ENCODE measurements at regions not wholly inside any gene's neighbourhood (a gene's known extent, or its start where the extent isn't known, plus 50 kb on each side); places are given as distances from the start of the nearest gene placed in this dataset.

DNA sequence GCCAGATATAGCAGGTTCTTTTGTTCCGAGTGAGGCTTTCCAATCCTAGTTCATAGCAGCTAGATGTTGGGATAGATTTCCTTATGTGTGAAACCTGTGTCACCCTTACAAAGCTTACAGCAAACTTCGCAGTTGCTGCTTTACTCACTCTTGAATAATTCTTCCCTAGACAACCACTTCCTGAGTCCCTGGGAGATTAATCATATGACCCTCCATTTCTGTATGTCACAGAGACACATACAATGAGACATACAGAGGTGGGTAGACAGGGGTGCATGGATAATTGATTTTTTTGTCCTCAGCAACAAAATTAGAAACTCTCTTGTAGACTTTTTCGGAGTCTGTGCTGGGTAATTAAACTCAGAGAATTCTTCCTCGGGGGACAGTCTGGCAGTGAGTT, 163.2 kb downstream of the NSUN3 start:
- no peaks in the 10 kb centered on the region for H3K27me3 ChIP-seq (replicated peaks; ENCODE audit: control insufficient read depth, insufficient read depth, low read length)
- no peak overlapping the region for H3K27ac Mint-ChIP-seq (ENCODE audit: unreplicated experiment)
- H3K9me3 Mint-ChIP-seq (ENCODE audit: unreplicated experiment): no peaks in the 10 kb centered on the region
- TF ChIP-seq, protein P1, sequence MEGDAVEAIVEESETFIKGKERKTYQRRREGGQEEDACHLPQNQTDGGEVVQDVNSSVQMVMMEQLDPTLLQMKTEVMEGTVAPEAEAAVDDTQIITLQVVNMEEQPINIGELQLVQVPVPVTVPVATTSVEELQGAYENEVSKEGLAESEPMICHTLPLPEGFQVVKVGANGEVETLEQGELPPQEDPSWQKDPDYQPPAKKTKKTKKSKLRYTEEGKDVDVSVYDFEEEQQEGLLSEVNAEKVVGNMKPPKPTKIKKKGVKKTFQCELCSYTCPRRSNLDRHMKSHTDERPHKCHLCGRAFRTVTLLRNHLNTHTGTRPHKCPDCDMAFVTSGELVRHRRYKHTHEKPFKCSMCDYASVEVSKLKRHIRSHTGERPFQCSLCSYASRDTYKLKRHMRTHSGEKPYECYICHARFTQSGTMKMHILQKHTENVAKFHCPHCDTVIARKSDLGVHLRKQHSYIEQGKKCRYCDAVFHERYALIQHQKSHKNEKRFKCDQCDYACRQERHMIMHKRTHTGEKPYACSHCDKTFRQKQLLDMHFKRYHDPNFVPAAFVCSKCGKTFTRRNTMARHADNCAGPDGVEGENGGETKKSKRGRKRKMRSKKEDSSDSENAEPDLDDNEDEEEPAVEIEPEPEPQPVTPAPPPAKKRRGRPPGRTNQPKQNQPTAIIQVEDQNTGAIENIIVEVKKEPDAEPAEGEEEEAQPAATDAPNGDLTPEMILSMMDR (IDR thresholded peaks at IDR 0.05; ENCODE audit: insufficient read depth in 1 of 2, low read depth in 1 of 2, low read length in 1 of 2, severe bottlenecking in 1 of 2, unreplicated experiment in 1 of 2): no peak
- no TSS peak for BruUV-seq (replicated peaks)
- H3K27me3 Mint-ChIP-seq (ENCODE audit: insufficient read depth, unreplicated experiment): no peaks in the 10 kb centered on the region
- H3K36me3 Mint-ChIP-seq (ENCODE audit: insufficient read depth, unreplicated experiment): no peaks in the 10 kb centered on the region
- H3K4me3 Mint-ChIP-seq (ENCODE audit: unreplicated experiment): no peak overlapping the region
- intact Hi-C loops (cut with micrococcal nuclease; ENCODE audit: unreplicated experiment): no loop called here
- ChIA-PET CTCF (interaction anchor here (0.6 kb wide), 1 partner anchor 23 kb away, joined by 3 read pairs; no protein-coding TSS in a partner anchor), POLR2A (no interaction called here)
- no peaks in the 10 kb centered on the region for H3K9me3 ChIP-seq
- H3K4me3 ChIP-seq (ENCODE audit: low read depth, low read length): no peak overlapping the region
- H3K36me3 ChIP-seq (ENCODE audit: control insufficient read depth, insufficient read depth, low read length): no peaks in the 10 kb centered on the region
- H3K4me1 ChIP-seq: no peaks in the 10 kb centered on the region
- H3K4me1 Mint-ChIP-seq (ENCODE audit: low read depth, unreplicated experiment): no peaks in the 10 kb centered on the region
- no peak for DNase-seq

DNA sequence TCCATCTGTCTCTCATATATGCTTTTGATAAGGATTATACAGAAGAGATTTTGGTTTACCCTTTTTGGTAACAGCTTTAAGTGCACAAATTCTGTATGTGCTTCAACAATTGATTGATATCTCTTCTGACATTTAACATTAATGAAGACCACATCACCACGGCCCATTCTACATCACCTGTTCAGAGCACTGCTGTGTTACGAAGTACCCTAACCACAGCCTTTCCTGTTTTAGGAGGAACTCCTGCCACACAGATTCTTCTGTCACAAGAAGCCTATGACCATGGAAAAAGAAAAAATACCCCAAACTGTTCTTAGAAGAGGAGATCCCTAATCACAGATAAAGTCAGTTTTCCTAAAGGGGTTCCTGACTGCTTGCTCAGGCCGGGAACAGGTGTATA, 170.1 kb downstream of the NSUN3 start:
- H3K27me3 ChIP-seq (replicated peaks; ENCODE audit: control insufficient read depth, insufficient read depth, low read length): no peaks in the 10 kb centered on the region
- no peaks in the 10 kb centered on the region for H3K36me3 ChIP-seq (ENCODE audit: control insufficient read depth, insufficient read depth, low read length)
- intact Hi-C loops (cut with micrococcal nuclease; ENCODE audit: unreplicated experiment): loop anchor here (5.0 kb wide), 2 partner anchors 116 to 484 kb away; no protein-coding TSS in a partner anchor
- H3K27me3 Mint-ChIP-seq (ENCODE audit: insufficient read depth, unreplicated experiment): no peaks in the 10 kb centered on the region
- no peak overlapping the region for H3K4me3 ChIP-seq (ENCODE audit: low read depth, low read length)
- CTCF ChIA-PET: no interaction called here
- TF ChIP-seq, protein P1 (IDR thresholded peaks at IDR 0.05; ENCODE audit: insufficient read depth in 1 of 2, low read depth in 1 of 2, low read length in 1 of 2, severe bottlenecking in 1 of 2, unreplicated experiment in 1 of 2): no peak
- H3K36me3 Mint-ChIP-seq (ENCODE audit: insufficient read depth, unreplicated experiment): no peaks in the 10 kb centered on the region
- no peaks in the 10 kb centered on the region for H3K9me3 ChIP-seq
- no peak overlapping the region for H3K4me3 Mint-ChIP-seq (ENCODE audit: unreplicated experiment)
- BruUV-seq (replicated peaks): no TSS peak
- no peaks in the 10 kb centered on the region for H3K4me1 Mint-ChIP-seq (ENCODE audit: low read depth, unreplicated experiment)
- no peaks in the 10 kb centered on the region for H3K4me1 ChIP-seq
- H3K9me3 Mint-ChIP-seq (ENCODE audit: unreplicated experiment): no peaks in the 10 kb centered on the region
- H3K27ac Mint-ChIP-seq (ENCODE audit: unreplicated experiment): no peak overlapping the region
- POLR2A ChIA-PET: no interaction called here
- no peak for DNase-seq

DNA sequence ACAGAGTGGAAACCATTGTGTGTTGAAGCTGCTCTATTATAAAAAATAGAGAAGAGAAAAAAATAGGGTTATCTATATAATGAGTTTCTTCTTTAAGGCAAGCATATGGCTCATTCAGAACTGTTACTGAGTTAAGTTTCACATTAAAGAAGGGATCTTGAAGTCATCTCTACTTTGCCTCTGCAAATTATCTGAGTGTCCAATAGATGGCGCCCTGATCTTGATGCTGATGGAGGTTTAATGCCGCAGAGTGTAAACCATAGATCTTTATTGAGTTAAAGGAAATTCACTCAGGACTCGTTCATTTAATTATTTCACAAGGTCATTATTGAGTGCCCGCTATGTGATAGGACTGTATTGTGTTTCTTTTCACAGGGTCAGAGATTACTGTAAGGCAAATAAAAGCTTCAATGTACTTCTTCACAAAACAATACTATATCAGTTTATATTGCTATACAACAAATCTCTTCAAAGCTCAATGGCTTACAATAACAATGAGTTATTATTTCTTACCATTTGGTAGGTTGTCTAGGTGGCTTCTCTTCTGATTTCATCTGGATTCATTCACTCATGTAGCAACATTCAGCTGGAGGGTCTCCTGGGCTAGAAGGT, 171.4 kb downstream of the NSUN3 start:
- TF ChIP-seq, protein P1 (IDR thresholded peaks at IDR 0.05; ENCODE audit: insufficient read depth in 1 of 2, low read depth in 1 of 2, low read length in 1 of 2, severe bottlenecking in 1 of 2, unreplicated experiment in 1 of 2): peak; percentile 70 to 75
- no peaks in the 10 kb centered on the region for H3K36me3 Mint-ChIP-seq (ENCODE audit: insufficient read depth, unreplicated experiment)
- H3K4me1 Mint-ChIP-seq (ENCODE audit: low read depth, unreplicated experiment): no peaks in the 10 kb centered on the region
- BruUV-seq (replicated peaks): no TSS peak
- no peak overlapping the region for H3K4me3 Mint-ChIP-seq (ENCODE audit: unreplicated experiment)
- POLR2A ChIA-PET: no interaction called here
- Histone ChIP-seq H3K9me3 (no peaks in the 10 kb centered on the region), H3K36me3 (ENCODE audit: control insufficient read depth, insufficient read depth, low read length) (no peaks in the 10 kb centered on the region), H3K27me3 (replicated peaks; ENCODE audit: control insufficient read depth, insufficient read depth, low read length) (no peaks in the 10 kb centered on the region), H3K4me1 (no peaks in the 10 kb centered on the region), H3K4me3 (ENCODE audit: low read depth, low read length) (no peak overlapping the region)
- H3K27me3 Mint-ChIP-seq (ENCODE audit: insufficient read depth, unreplicated experiment): no peaks in the 10 kb centered on the region
- DNase-seq: peak in 1 of 2 experiments; percentile 51
- no peaks in the 10 kb centered on the region for H3K9me3 Mint-ChIP-seq (ENCODE audit: unreplicated experiment)
- CTCF ChIA-PET: no interaction called here
- H3K27ac Mint-ChIP-seq (ENCODE audit: unreplicated experiment): no peak overlapping the region
- intact Hi-C loops (cut with micrococcal nuclease; ENCODE audit: unreplicated experiment): loop anchor here (1.0 to 5.0 kb wide), 3 partner anchors 102 to 483 kb away; no protein-coding TSS in a partner anchor

Data from Caco-2 (cell line).